GM18909 (cell line): ENCODE measurements at regions not wholly inside any gene's neighbourhood (a gene's known extent, or its start where the extent isn't known, plus 50 kb on each side); places are given as distances from the start of the nearest gene placed in this dataset.

Experiments used
- ATAC-seq: cut with Tn5 transposase; IDR thresholded peaks from one replicate; pipeline ENCODE4 v1.9.1; 2021; ENCODE audit warnings: mild to moderate bottlenecking; ENCODE audit not compliant: unreplicated experiment, poor library complexity

DNA sequence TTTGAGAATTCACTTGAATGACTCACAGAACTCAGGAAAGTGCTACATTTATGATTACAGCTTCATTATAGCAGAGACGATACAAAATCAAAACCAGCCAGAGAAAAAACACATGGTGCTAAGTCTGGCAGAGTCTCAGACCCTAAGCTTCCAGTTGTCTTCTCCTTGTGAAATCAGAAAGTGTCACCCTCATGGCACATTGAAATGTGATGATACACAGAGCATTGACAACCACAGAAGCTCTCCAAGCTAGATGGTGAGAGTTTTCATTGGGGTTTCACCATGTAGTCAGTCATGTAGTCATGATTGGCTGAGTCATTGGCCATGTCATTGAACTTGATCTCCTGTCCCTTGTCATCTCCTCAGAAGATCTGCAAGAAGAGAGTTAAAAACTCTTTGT lies 526.6 kb downstream of the MRPL39 start:
- ATAC-seq: no peak

DNA sequence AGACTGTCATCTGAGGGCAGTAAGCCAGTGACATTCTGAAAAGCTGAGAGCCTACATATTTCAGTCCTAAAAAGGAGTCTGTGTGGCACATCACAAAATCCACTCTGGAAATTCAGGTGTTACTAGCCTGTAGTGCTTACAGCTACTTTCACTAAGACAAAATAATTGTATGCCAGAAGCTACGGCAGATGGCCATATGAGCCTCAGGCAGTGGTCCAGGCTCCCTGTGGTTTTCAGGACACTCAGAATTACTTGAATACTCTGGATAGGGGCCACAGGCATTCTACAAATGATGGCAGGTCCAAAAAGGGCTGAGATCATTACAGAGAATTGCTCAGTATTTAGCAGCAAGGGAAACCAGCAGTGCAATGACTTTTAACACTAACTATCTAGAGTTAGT lies 527.1 kb downstream of the MRPL39 start:
- no peak for ATAC-seq

DNA sequence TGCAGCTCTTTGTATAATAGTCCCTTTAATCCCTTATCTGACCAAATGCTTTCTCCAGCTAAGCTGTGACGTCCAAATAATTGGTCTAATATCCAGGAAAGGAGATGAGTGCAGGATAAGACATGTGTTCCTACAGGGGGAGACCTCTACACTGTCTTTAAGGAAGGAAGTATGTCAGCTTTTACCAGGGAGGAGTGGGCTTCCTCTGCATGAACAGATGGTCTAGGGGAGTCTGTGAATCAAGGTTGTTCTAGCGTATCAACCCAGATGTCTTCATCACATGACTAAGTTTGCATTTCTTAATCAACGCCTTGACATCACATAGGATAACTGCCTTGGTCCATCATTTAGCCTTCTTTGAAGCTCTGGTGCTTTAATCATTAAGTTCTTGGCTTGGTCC lies 528.2 kb downstream of the MRPL39 start:
- no peak for ATAC-seq

DNA sequence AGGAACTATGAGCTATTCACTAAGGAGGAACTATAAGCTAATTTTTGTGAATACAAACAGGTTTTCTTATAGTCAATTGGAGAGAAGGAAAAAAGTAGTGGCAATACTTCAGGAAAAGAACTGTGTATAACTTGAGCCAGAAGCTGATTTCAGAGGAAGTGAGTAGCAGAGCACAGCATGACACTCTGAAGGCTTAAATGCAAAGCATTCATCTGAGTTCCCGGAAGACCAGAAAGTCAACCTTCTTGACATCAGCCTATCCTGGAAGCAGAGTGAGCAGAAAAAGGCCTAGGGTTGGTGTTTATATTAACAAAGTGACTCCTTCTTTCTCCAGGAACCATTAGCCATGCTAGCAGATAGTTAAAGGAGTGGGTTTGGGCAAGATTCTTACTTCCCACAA lies 545.2 kb downstream of the MRPL39 start:
- peak; percentile 55 for ATAC-seq

DNA sequence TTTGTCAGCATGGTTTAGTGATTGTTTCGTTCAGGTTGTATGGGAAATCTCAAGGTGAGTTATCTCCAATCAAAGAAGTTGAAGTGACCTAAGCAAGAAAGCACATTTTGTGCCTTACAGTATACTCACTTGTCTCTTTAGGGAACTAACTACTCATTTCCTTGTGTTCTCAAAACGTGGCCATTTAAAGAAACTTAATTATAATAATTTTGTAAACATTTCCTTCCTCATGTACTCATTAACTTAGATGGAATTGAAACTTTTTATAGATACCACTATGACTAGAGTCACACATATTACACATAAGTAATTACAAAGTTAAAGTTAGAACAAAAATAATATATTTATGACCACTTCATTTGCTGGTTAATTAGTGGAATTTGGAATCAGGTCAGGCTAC lies 552.6 kb downstream of the MRPL39 start:
- peak; percentile 38 for ATAC-seq

DNA sequence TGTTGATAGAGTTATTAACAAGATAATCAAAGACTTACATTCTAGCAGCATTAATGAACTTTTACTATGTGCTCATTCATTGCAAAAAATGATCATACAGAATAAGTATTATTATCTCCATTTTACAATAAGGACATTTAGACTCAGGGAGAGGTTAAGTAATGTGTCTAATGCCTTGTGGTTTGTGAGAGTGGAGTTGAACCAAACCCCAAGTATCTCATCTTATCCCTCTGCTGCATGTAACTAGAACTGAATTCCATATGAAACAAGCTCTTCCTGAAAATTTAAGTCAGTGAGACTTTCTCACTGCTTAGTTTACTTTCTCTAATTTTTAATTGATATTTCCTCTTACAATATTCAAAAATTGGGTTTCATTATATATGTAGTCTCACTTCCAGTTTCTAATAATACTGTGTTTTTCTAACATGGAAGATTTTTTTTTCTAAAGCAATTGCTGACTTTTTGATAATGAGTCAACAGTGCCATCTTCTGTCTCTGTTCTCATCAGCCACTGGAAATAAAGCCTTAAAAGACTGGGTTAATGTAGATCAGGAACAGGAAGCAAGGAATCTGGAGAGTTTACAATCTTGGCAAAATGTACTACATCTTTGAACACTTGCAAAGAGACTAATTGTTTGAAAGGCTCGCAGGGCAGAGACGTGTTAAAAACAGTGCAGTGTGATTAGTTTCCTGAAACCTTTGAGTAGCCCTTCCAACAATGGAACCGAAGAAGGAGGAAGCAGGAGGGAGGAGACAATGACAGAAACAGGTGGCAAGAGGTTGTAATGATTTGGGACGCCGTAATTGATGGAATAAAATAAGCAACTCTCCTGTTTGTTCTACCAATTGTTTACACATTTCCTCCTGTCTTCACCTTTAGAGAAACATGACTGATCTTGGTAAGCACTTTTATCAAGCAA lies 567.6 kb downstream of the MRPL39 start:
- peak; percentile 93 for ATAC-seq

DNA sequence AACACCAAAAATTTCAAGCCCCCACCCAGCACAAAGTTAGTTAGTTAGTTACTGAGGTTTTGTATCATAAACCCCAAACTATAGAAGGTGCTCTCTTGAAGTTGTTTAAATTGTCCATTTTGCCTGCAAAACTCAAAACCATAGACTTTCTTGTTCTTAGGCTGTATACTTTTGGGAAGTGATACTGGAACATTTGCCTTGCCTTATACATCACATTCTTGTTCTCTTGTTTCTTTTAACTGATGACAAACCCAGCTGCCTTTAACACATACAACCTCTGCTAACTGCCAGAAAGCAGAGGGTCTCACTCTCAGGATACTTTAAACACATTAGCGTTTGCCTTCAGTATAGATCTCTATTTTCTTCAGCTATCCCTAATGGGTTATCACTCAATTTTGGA lies 570.5 kb downstream of the MRPL39 start:
- ATAC-seq: no peak

DNA sequence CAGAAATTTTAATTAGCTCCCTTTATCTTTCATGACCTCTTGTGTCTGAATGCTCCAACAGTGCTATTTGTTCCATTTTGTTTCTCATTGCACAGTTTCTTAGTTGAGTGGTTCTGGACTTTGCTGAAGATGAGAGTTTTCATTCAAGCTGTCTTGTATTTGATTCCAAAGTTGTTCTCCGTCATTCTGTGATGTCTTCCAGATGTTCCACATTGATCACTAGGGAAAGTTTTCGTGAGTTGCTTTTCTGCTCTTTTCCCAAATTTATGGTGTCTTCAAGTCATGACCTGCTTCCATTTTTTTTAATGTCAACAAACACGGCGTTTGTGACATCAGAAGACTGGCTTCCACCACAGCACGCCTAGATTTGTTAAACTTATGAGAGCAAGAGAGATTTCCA lies 575.5 kb downstream of the MRPL39 start:
- no peak for ATAC-seq

DNA sequence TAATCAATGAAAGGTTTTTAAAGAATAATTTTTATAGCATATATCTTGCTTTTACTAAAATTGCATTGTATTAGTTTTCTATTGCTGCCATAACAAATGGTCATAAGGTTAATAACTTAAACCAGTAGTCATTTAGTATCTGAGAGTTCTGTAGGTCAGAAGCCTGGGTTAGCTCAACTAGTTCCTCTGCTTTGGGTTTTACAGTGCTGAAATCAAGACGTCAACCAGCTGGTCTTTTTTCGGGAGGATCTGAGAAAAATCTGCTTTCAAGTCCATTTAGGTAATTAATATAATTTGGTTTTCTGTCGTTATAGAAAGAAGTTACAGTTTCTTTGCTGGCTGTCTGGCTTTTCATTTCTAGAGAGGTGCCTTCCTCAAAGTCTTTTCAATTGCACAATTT lies 577.7 kb downstream of the MRPL39 start:
- ATAC-seq: no peak

DNA sequence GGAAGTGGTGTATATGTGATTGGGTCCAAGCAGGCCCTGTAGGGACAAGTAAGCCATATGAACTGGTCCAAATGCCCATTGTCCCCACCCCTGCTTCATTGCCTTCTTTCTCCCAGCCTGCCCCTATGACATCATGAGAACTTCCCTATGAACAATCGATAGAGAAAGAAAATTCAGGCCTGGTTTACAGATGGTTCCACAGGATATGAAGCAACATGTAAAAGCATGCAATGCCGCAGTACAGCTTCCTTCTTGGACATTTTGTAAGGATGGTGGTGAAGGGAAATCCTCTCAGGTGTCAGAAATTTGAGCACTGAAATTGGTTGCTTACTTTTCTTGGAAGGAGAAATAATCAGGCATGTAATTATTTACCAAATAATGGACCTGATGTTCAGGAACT lies 581.7 kb downstream of the MRPL39 start:
- ATAC-seq: no peak

DNA sequence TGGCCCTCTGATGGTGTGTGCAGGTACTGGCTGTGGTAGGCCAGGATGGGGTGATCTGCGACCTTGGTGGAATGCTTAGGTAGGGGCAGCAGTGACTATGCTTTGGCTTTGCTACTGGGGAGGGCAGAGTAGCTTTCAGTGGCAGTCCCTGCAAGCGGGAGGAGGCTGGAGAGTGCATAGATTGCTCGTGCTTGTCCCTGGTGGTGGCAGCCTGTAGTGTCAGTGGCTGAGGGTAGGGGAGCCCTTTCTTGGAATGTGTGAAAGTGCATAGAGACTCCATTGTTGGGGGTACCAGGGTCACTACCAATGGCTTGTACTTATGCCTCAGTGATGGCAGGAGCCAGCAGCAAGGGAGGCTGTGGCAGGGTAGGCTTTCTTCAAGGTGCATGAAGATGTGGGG lies 582.6 kb downstream of the MRPL39 start:
- ATAC-seq: no peak

DNA sequence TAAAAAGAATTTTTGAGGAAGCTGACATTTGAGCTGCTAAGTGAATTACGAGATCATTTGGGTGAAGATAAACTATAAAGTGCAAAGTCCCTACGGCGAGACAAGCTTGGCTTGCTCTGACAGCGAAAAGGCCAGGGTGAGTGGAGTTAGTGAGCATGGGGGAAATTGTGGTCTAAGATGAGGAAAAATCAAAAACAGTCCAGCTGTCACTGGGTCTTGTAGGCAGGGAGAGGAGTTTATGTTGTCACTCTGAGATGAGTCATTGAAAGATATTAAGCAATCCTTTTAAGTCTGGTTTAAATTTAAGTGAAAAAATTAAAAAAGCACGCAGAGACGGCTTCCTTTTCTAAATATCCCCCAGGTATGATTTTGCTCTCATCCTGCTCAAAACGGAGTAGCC lies 601.9 kb downstream of the MRPL39 start:
- no peak for ATAC-seq

DNA sequence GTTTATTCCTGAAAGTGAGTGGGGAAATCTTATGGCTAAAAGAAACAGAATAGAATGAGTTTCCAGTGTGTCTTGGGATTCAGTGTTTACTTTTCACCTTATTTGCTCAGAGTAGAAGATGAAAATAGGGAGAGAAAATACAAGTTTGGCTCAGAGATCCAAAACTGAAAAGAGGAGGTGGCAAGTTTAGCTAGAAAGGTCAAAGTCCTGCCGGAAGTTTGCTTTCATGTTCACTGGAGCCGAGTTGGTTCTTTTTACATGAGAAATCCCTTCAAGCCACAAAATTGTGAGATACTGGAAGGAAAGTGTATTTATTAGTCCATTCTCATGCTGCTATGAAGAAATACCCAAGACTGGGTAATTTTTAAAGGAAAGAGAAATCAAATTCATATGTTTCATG lies 604.6 kb downstream of the MRPL39 start:
- ATAC-seq: no peak

DNA sequence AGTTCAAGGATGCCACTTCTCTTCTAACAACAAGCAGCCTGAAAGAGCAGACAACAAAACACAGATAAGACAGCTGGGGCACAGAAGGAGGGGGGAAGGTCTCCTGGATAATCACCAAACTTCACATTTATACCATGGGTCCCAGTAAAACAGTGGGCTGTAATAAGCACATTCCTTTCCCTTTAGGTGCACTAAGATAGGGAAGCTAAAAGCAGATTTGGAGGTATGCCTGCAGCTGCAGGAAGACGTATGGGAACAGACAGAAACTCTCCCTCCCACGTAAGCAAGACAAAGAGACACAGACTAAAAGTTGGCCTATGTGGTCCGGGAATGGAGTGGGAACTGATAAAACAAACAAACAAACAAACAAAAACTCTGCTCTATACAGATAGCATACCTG lies 612.1 kb downstream of the MRPL39 start:
- ATAC-seq: peak; percentile 7

DNA sequence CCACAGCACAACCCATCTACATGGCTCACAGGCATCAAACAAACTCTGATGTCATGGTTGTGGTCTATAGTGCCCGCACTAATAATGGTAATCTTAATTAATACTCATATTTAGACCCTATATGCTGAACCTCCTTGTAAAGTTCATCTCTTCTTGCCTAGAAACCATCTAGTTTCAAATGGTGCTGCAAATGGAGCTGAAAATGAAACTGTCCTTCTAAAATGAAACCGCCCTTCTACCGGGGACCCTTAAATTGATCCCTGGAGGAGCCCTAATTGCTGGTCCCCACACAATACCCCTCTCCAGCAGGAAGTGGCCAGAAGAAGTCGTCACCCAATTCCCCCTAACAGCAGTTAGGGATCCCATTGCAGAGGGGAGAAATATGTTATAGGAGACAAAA lies 612.6 kb downstream of the MRPL39 start:
- peak; percentile 75 for ATAC-seq

DNA sequence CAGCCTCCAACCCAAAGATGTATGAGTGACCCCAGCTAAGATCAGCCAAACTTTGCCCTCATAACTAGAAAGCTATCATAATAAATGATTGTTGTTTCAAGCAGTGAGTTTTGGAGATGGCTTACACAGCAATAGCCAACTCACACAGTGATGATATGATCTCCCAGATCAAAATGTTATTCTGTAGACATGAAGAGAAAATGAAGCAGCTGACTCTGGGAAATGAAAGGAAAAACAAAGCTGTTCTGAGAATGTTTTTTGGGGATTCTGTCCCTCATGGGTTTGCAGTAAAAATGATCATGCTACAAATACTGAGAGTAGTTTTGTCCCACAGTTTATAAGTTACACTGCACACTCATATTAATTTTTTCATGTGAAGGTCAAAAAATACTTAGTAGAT lies 617.8 kb downstream of the MRPL39 start:
- no peak for ATAC-seq

DNA sequence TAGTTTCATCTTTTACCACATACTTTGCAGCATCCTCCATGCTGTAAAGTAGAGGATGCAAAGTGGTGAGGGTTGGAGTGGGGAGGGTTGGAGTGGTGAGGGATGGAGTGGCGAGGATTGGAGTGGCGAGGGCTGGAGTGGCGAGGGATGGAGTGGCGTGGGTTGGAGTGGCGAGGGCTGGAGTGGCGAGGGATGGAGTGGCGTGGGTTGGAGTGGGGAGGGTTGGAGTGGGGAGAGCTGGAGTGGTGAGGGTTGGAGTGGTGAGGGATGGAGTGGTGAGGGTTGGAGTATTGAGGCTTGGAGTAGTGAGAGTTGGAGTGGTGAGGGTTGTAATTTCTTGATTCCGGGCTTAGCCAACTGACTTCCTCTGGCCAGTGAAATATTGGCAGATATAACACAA lies 618.3 kb downstream of the MRPL39 start:
- no peak for ATAC-seq

DNA sequence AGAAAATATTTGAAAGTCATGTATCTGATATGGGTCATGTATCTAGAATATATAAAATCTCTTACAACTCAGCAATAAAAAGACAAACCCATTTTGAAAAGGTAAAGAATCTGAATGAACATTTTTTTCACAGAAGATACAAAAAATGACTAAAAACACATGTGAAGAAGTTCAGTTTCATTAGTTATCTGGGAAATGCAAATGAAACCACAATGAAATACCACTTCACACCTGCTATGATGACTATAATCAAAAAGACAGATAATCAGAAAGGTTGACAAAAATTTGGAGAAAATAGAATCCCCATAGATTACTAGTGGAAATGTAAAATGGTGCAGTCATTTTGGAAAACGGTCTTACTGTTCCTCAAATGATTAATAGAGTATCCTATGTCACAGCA lies 631.0 kb downstream of the MRPL39 start:
- peak; percentile 81 for ATAC-seq

DNA sequence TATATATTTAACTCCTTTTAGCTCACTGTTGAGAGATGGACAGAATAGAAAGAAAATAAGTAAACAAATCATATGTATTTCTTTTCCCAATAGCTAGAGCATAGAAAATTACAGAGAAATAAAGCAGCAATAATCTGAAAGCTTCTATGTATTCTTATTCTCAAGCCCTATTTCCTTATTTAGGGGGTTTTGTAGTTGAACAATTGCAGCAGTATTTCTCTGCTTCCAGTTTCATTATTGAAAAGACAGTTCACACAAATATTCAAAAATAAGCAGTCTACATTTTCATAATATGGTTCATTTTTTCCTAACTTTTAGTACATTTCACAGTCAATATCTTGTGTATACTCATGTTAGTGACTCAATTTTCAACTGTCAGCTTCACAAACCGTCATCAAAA lies 638.2 kb downstream of the MRPL39 start:
- ATAC-seq: no peak

DNA sequence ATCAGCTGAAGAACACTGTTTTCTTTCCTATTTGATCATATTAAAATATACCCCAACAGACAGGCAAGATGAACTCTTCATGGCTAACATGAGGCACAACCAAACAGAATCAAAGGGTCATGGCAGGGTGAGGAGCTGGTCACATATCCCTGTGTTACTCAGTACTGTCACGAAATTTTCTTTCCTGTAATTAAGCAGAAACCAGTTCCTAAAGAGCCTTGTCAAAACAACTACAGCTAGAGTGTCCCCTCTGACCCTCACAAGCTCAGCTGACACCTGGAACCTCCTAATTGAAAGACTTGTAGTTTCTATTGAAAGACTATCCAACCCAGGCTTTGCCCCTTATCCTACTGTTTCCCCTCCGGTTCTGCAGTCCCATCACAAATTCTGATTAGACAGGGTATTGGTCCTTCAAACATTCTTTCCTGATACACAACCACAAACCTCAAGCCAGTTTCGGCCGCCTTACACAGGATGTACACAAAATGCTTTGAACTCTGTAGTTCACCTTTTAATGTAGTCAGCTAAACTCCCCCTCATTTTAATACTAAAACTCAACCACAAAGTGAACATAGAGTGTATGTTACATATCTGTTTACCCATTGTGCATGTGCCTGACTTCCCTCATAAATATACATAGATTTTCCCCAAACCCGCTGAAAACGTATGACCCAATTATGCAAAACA lies 651.9 kb downstream of the MRPL39 start:
- peak; percentile 98 for ATAC-seq

DNA sequence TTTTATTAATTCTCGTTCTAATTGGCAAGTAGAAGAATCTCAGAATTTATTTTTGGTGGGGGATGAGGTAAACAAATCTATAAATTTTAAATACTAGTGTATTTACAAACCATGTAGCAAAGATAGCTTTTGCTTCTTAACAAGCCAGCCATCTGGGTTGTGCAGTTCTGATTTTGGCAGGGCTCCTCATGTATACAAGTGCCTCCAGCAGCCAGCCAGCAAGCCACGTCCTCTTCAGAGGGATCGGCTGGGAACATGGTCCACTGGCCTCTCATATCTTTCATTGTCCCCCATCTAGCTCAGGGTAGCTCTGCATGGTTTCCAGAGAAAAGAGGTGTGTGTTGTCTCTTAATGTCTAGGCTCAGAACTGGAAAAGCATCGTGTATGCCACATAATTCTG lies 659.1 kb downstream of the MRPL39 start:
- no peak for ATAC-seq

DNA sequence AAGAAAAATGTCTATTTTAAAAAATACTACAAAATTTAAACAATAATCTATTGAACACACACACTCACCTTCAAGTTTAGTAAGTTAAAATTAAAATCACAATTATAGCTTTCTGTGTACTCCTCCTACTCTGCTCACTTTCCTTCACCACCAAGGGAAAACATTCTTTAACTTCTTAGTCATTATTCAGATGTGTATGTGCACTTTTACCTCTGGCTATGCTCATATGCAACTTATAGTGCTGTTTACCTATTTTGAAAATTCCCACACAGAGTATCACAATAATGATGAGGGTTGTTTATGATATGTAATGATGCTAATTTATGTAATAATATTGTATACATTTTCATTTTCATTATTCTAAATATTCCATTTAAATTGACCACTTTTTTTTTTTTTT lies 661.4 kb downstream of the MRPL39 start:
- no peak for ATAC-seq
